Activated CD4-positive, alpha-beta T cell treated with anti-CD3 and anti-CD28 coated beads, Interleukin-2, amount 10 ng/mL, durations not matched to agents 24 days and 14 days (primary cell): ENCODE measurements at regions not wholly inside any gene's neighbourhood (a gene's known extent, or its start where the extent isn't known, plus 50 kb on each side); places are given as distances from the start of the nearest gene placed in this dataset.

Source experiments
- DNase-seq: peaks from one replicate; pipeline ENCODE4 v3.0.0; 2022
- H3K27ac Mint-ChIP-seq: one replicate; pipeline ENCODE4 v1.8.0; 2022; ENCODE audit warnings: mild to moderate bottlenecking, mixed read lengths
- H3K27me3 Mint-ChIP-seq: one replicate; pipeline ENCODE4 v1.8.0; 2022; ENCODE audit warnings: mixed read lengths
- H3K36me3 Mint-ChIP-seq: one replicate; pipeline ENCODE4 v1.8.0; 2022; ENCODE audit warnings: low read depth, mild to moderate bottlenecking, mixed read lengths
- H3K4me1 Mint-ChIP-seq: one replicate; pipeline ENCODE4 v1.8.0; 2021; ENCODE audit warnings: mixed read lengths
- H3K4me3 Mint-ChIP-seq: one replicate; pipeline ENCODE4 v1.8.0; 2022; ENCODE audit warnings: mild to moderate bottlenecking, moderate library complexity, mixed read lengths
- H3K9me3 Mint-ChIP-seq: one replicate; pipeline ENCODE4 v1.8.0; 2021; ENCODE audit warnings: mixed read lengths
- intact Hi-C: fragments of 100-400 bp; cut with micrococcal nuclease; formaldehyde crosslinking; loops from one replicate; pipeline ENCODE4 v1.15.1; 2023

DNA sequence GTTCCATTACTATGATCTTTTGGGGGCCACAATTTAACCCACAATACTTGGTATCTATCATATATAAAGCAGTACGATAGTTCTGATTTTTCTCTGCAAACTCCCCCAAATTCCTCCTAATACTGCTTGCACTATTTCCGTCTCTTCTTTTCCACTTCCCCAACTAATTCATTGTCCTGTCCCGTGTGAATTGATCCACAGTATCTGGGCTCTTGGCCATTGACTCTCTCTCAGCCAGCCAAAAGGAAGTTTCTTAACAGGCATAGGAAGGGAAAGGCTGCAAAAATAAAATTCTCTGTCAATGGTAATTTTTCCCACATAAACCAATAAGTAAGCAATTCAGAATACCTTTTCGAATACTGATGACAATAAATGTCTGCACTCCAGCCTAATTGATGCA is 91.7 kb upstream of the DSCAM start:
- no peaks in the 10 kb centered on the region for H3K4me1 Mint-ChIP-seq
- DNase-seq: no peak
- no peaks in the 10 kb centered on the region for H3K9me3 Mint-ChIP-seq
- no peak overlapping the region for H3K4me3 Mint-ChIP-seq
- no peaks in the 10 kb centered on the region for H3K27me3 Mint-ChIP-seq
- H3K27ac Mint-ChIP-seq: no peak overlapping the region
- no peaks in the 10 kb centered on the region for H3K36me3 Mint-ChIP-seq
- intact Hi-C loops: no loop called here

DNA sequence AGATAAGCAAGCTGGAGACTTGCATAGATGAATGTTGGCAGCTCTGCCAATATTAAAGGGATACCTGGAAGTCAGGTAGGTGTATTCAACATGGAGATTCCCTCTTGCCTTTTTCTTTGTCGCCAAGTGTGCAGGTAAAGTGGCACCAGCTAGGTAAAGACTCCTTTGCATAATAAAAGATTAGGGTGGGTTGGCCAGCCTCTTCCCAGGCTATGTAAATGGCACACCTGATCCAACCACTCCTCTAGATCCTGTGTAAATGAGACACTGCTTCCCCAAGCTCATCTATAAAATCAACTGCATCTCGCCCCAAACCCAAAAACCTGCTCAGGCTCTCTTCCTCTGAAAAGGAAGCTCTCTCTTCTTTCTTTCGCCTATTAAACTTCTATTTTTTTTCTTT is 100.8 kb upstream of the DSCAM start:
- no peak overlapping the region for H3K27ac Mint-ChIP-seq
- H3K27me3 Mint-ChIP-seq: no peaks in the 10 kb centered on the region
- H3K4me1 Mint-ChIP-seq: no peaks in the 10 kb centered on the region
- H3K9me3 Mint-ChIP-seq: peaks cover 9% of the 10 kb centered on the region
- H3K36me3 Mint-ChIP-seq: no peaks in the 10 kb centered on the region
- no peak for DNase-seq
- intact Hi-C loops: no loop called here
- H3K4me3 Mint-ChIP-seq: no peak overlapping the region

DNA sequence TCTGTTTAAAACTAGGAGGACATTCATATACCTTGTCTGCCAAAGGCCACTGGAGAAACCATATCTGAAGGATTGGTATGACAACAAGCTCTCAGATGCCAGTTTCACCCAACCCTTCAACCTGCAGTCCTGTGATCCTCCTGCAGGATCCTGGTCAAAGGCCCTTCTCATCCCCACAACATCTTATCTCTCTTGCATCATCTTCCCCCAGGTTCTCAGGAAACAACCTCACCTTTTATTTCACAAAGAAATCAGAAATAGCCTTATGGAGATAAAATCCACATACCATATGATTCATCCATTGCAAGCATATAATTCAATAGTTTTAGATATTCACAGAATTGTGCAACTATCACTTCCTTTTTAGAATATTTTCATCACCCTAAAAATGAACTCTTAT is 104.0 kb upstream of the DSCAM start:
- H3K27ac Mint-ChIP-seq: no peak overlapping the region
- intact Hi-C loops: no loop called here
- H3K9me3 Mint-ChIP-seq: peaks cover 5% of the 10 kb centered on the region
- H3K4me3 Mint-ChIP-seq: no peak overlapping the region
- no peaks in the 10 kb centered on the region for H3K36me3 Mint-ChIP-seq
- no peaks in the 10 kb centered on the region for H3K27me3 Mint-ChIP-seq
- no peak for DNase-seq
- H3K4me1 Mint-ChIP-seq: no peaks in the 10 kb centered on the region

DNA sequence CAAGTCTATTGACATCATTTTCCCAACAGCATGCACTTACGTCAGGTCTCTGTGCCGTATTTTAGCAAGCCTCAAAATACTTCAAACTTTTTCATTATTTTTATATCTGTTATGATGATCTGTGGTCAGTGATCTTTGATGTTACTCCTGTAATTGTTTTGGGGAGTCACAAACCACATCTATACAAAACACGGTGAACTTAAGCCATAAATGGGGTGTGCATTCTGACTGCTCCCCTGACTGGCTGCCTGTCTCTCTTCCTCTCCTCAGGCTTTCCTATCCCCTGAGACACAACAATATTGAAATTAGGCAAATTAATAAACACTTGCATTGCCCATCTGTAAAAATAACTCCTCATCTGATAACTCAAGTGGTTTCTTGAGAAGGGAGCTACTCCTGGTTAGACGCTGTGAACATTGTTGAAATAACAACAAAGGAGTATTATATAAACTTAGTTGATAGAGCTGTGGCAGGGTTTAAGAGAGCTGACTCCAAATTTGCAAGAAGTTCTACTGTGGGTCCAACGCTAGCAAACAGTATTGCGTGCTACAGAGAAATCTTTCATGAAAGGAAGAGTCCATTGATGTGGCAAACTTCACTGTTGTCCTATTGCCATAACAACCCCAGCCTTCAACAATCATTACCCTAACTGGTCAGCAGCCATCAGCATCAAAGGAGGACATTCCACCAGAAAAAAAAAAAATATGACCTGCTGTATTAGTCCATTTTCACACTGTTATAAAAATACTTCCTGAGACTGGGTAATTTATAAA is 105.8 kb upstream of the DSCAM start:
- no peaks in the 10 kb centered on the region for H3K36me3 Mint-ChIP-seq
- intact Hi-C loops: no loop called here
- no peak overlapping the region for H3K4me3 Mint-ChIP-seq
- no peaks in the 10 kb centered on the region for H3K27me3 Mint-ChIP-seq
- H3K4me1 Mint-ChIP-seq: no peaks in the 10 kb centered on the region
- H3K9me3 Mint-ChIP-seq: no peaks in the 10 kb centered on the region
- H3K27ac Mint-ChIP-seq: no peak overlapping the region
- no peak for DNase-seq

DNA sequence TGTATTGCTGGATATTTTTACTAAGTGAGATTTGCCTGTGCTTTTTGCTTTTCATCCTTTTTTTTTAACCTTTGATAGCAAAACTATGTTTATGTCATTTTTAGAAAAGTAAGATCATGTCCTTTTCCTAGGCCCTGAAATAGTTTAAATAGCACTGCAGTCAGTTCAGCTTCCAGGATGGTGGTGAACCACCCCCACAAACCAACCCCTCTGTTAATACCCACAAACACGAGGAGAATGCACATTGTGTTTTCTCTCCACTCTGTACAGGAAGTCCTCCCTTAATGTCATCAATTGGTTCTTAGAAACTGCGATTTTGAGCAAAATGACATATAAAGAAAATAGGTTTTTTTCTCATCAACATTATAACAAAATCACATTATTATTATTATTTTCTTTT is 117.7 kb upstream of the DSCAM start:
- no peak for DNase-seq
- Mint-ChIP-seq H3K36me3 (no peaks in the 10 kb centered on the region), H3K4me3 (no peak overlapping the region), H3K27ac (no peak overlapping the region), H3K27me3 (no peaks in the 10 kb centered on the region), H3K4me1 (no peaks in the 10 kb centered on the region), H3K9me3 (no peaks in the 10 kb centered on the region)
- intact Hi-C loops: no loop called here

DNA sequence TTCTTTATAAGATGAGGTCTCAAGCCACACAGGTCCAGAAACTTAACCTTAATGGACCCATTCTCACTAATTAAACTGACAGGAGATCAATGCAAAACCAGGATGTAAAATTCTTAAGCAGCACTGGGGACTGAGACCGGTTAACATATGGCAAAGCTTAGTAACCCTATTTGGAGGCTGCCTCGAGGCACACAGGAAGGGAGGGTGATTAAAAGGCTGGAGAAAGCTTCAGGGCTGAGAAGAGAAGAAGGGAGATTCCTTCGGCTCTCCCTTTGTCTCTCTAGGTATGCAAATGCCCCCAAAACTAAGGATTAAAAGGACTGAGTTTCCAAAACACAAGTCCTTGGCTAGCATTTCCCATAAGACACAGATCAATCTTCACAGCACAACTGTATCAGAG is 120.8 kb upstream of the DSCAM start:
- Mint-ChIP-seq H3K36me3 (no peaks in the 10 kb centered on the region), H3K9me3 (no peaks in the 10 kb centered on the region), H3K4me1 (no peaks in the 10 kb centered on the region), H3K27me3 (no peaks in the 10 kb centered on the region), H3K4me3 (no peak overlapping the region), H3K27ac (no peak overlapping the region)
- intact Hi-C loops: no loop called here
- DNase-seq: no peak

DNA sequence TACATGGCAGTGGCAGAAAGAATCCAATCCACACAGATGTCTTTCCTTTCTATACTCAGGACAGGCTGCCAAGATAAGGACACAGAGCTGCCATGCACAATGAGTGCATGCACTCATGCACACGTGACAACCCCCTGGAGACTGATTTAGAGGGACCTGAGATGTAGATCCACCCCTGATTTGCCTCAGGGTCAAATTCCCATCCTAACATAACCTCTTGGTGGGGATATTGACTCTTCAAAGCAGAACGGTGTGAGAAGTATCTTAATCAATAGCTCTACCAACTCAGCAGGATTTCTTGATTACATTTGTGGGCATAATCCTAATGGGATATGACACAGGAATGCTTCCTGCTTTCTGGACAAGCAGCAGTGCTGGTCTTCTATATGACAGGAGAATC is 125.2 kb upstream of the DSCAM start:
- H3K9me3 Mint-ChIP-seq: no peaks in the 10 kb centered on the region
- intact Hi-C loops: no loop called here
- no peak overlapping the region for H3K27ac Mint-ChIP-seq
- no peak overlapping the region for H3K4me3 Mint-ChIP-seq
- H3K27me3 Mint-ChIP-seq: no peaks in the 10 kb centered on the region
- no peak for DNase-seq
- H3K36me3 Mint-ChIP-seq: no peaks in the 10 kb centered on the region
- H3K4me1 Mint-ChIP-seq: no peaks in the 10 kb centered on the region

DNA sequence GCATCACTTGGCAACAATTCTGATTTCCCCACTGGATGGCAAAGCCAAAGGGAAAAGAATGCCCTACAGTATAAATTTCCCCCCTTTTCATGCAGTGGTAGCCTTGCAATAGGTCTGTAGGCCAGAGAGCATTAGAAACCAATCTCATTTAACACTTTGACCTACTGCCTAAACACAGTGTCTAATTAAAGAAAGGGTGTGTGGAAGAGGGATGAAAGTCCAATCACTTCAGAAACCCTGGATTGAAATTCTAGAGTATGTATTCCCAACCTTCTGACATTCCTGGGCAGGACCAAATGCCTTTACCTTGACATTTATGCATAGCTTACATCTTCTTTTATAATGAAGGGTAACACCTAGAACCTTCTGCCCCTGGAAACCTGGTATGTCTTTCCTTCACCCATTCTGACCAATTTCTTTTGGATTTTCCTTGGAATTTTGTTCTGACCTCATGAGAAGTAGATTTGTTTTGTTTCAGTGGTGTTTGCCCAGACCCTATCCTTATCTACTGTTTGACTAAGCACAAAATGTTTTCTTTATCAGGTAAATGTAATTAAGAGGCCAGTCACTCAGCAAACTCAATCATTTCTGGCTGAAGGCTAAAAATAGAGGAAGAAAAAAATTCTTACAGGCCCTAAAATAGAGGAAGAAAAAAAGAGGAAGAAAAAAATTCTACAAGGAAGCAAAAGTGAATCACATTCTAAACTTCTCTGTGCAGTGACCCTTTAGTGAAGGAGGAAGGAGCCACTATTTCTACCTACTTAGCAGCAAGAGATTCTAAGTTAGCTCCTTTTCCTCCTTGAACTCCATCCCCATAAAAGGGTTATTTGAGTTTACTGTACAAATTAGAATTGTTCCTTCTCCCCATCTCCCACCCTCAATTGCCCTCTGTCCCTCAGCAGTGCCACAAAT is 129.5 kb upstream of the DSCAM start:
- intact Hi-C loops: no loop called here
- no peak overlapping the region for H3K4me3 Mint-ChIP-seq

DNA sequence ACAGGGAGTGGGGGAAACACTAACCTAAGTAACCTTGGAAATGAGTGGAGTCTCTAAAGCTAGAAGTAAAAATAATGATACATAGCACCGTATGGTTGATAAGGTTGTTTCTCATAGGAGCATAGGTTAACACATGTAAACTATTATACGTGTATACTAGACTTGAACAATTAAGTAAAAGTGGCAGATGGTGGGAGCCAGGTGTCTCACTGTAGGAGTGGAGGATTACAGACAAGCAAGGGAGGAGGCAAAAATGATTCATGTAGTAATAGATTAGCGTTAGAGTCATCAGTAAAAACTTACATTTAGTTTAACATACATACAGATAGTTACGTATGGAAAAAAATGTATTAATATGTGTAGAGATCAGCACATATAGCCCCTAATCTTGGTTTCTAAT is 138.4 kb upstream of the DSCAM start:
- Mint-ChIP-seq H3K36me3 (no peaks in the 10 kb centered on the region), H3K27me3 (no peaks in the 10 kb centered on the region), H3K4me1 (no peaks in the 10 kb centered on the region), H3K9me3 (peaks cover 5% of the 10 kb centered on the region), H3K27ac (no peak overlapping the region), H3K4me3 (no peak overlapping the region)
- DNase-seq: no peak
- intact Hi-C loops: no loop called here

More for the DNA sequence above, 129.5 kb upstream of the DSCAM start:
- no peak for DNase-seq
- Mint-ChIP-seq H3K4me1 (no peaks in the 10 kb centered on the region), H3K27ac (no peak overlapping the region), H3K9me3 (peaks cover 4% of the 10 kb centered on the region), H3K36me3 (no peaks in the 10 kb centered on the region), H3K27me3 (no peaks in the 10 kb centered on the region)

DNA sequence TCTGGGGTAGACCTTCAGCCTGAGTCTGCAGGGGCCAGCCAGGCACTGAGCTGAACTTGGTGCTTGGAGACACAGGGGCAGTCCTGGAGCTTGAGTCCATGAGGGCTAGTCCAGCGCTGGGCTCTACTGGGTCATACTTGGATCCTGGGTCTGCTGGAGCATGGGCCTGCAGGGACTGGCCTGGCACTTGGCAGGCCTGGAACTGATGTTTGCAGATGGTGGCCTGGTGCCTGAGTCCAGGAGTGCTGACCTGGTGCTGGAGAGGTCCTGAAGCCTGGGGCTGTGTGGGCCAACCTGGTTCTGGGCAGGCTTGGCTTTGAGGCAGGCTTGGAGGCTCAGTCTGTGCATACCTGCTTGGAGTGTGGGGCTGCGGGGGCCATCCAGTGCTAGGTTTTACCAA is 143.4 kb upstream of the DSCAM start:
- no peak overlapping the region for H3K27ac Mint-ChIP-seq
- no peak for DNase-seq
- H3K4me1 Mint-ChIP-seq: no peaks in the 10 kb centered on the region
- no peaks in the 10 kb centered on the region for H3K9me3 Mint-ChIP-seq
- H3K36me3 Mint-ChIP-seq: no peaks in the 10 kb centered on the region
- no peaks in the 10 kb centered on the region for H3K27me3 Mint-ChIP-seq
- no peak overlapping the region for H3K4me3 Mint-ChIP-seq
- intact Hi-C loops: no loop called here

DNA sequence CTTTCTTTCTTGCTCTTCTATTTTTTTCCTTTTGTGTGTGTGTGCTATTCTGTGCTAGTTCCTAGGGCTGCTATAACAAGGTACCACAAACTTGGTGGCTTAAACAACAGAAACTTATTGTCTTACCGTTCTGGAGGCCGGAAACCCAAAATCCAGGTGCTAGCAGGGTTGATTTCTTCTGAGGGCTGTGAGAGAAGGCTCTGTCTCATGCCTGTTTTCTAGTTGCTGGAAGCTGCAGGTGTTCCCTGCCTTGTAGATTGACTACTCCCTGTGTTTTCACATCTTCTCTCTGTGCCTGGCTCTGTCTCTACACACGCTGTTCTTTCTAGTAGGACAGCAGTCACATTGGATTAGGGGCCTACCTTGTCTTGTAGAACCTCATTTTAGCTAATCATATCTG is 150.9 kb upstream of the DSCAM start:
- intact Hi-C loops: no loop called here
- H3K4me3 Mint-ChIP-seq: no peak overlapping the region
- H3K9me3 Mint-ChIP-seq: no peaks in the 10 kb centered on the region
- H3K27ac Mint-ChIP-seq: no peak overlapping the region
- no peaks in the 10 kb centered on the region for H3K27me3 Mint-ChIP-seq
- H3K36me3 Mint-ChIP-seq: no peaks in the 10 kb centered on the region
- no peaks in the 10 kb centered on the region for H3K4me1 Mint-ChIP-seq
- no peak for DNase-seq

DNA sequence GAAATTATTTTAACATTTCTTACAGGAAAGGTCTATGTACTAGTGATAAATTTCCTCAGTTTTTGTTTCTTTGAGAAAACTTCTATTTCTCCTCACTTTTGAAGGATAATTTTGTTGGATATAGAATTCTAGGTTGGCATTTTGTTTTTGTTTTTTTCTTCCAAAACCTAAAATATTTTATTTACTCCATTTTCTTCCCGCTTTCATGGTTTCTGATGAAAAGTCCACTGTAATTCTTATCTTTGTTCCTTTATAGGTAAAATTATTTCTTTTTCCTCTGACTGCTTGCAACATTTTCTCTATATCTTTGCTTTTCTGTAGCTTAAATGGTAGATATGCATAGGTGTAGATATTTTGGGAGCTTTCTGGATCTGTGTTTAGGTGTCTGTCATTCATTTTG is 153.9 kb upstream of the DSCAM start:
- no peaks in the 10 kb centered on the region for H3K9me3 Mint-ChIP-seq
- intact Hi-C loops: no loop called here
- H3K36me3 Mint-ChIP-seq: no peaks in the 10 kb centered on the region
- no peak overlapping the region for H3K27ac Mint-ChIP-seq
- no peaks in the 10 kb centered on the region for H3K27me3 Mint-ChIP-seq
- DNase-seq: no peak
- no peaks in the 10 kb centered on the region for H3K4me1 Mint-ChIP-seq
- no peak overlapping the region for H3K4me3 Mint-ChIP-seq

DNA sequence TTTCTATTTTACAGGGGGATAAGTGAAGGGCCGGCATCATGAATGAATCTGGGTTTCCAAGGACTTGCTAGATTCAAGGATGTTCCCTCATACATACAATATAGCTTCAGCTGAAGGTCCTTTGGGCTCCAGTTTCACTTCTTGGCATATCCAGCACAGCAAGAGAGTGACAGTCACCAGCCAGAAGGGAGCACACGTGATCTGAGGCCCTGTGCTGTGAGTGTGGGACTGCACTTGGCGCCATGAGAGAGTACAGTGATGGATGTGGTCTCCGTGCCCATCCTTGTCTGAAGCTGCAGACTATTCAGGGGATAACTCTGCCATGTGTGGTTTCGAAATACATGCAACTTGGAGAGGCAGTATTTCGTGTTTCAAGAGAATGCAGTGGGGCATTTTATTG is 159.7 kb upstream of the DSCAM start:
- Mint-ChIP-seq H3K27me3 (no peaks in the 10 kb centered on the region), H3K27ac (no peak overlapping the region), H3K36me3 (no peaks in the 10 kb centered on the region), H3K4me1 (no peaks in the 10 kb centered on the region), H3K4me3 (no peak overlapping the region), H3K9me3 (no peaks in the 10 kb centered on the region)
- DNase-seq: no peak
- intact Hi-C loops: no loop called here

DNA sequence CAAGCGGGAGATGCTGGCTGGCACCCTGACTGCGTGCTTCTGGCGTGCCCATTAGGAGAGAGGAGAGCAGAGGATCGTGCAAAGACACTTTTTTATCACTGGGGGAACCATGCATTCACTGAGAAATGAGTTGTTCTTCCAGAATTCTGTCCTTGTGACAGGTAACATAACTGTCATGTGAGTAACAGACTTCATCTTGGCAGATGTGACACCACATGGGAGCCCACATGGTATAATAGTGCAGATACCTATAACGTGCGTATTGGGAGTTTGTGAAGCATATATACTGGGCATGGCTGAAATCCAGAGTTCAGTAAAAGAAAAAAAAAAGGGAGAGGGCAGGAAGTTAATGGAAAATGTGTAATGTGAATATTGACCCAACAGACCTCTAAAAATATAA is 159.6 kb upstream of the BACE2 start:
- no peak overlapping the region for H3K4me3 Mint-ChIP-seq
- H3K36me3 Mint-ChIP-seq: no peaks in the 10 kb centered on the region
- no peak overlapping the region for H3K27ac Mint-ChIP-seq
- H3K9me3 Mint-ChIP-seq: no peaks in the 10 kb centered on the region
- intact Hi-C loops: no loop called here
- H3K27me3 Mint-ChIP-seq: no peaks in the 10 kb centered on the region
- no peaks in the 10 kb centered on the region for H3K4me1 Mint-ChIP-seq
- DNase-seq: no peak
